COLO668 (cell line): ENCODE measurements at regions not wholly inside any gene's neighbourhood (a gene's known extent, or its start where the extent isn't known, plus 50 kb on each side); places are given as distances from the start of the nearest gene placed in this dataset.

Experiments used
- DNase-seq: peaks from one replicate; lab custom pipeline; 2025; ENCODE audit not compliant: unreplicated experiment; lab: John Stamatoyannopoulos, UW

DNA sequence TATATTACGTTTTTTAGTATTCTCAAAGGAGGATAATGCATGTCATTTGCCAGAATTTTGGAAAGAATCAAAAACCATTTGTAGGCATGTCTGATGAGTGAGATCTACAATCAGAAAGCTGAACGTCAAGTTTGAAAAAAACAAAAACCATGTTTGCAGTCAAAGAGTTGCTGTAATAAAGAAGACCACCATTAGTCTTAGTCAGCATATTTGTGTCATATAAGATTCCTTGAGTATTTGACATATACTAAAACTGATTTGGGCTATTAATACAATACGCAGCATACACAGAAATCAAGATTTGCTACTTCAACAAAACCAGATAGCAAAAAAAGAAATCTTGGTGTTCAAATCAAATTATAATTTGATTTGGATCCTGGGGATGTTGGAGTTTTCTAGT is 247.5 kb downstream of the SAMD5 start:
- DNase-seq = no peak

DNA sequence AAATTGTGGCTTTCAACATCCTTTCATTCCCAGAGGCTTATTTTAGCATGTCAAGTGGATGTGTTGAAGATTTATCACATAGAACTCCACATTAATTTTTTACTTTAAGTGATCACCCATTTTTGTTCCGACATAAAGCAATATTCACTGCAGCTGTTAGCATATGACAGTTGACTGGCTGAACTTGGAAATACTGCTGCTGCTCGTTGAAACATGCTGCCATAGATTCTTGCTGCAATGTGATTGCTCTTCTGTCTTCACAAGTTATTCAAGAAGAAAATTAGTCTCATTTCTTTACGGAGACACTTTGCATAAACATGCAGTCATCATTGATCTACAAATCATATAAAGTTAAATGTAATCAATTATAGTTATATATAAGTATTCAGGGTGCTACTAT is 248.4 kb downstream of the SAMD5 start:
- DNase-seq = no peak

DNA sequence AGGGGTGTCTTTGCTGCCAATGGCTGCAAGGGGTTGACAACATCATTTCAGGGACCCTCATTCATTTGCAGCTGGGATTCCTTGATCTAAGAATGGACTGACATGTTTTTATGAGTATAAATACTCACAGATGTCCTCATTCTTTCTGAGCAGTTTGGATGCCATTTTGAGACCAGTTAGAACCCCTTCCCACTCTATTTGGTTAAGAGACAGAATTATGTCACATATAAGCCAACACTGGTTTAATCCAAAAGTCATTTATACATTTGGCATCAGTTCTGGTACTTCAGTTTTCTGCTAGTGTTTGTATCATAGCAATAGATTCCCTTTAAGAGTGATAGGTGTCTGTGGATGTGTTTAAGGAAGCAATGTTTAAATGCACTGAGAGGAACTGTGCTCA is 248.8 kb downstream of the SAMD5 start:
- DNase-seq = no peak

DNA sequence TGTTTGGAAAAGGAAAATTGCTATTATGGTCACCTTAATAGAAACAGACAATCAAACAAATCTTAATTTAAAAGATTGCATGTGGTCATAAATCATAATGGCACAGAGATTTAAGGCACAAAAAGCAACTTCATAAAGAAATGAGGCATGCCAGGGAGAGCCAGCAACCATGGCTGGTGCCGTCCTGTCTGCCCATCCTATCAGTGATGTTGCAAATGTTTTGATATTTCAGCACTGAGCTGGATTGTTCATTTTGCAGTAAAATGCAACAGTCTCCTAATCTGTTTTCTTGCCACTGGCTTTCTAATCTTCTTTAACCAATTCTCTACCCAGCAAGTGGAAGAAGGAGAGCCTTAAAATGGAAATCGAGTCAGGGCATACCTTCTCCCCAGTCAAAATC is 249.8 kb downstream of the SAMD5 start:
- DNase-seq = no peak

DNA sequence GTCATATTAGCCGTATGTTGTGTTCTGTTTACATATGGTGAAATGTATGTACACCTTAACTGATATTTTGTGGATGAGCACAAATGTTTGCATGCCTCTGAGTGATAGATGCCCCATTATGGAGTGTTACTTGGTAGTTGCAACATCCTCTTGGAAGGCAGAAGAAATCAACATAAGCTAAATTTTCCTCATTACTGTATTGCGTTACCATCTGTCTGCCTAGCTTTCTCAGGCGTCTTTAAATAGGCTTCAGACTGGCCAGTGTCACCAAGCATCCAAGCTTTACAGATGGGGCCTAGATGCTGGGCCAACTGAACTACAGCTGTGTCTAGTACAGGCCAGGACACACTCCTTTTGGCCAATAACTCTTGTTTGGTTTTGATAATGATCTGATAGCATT is 250.6 kb downstream of the SAMD5 start:
- no peak for DNase-seq

DNA sequence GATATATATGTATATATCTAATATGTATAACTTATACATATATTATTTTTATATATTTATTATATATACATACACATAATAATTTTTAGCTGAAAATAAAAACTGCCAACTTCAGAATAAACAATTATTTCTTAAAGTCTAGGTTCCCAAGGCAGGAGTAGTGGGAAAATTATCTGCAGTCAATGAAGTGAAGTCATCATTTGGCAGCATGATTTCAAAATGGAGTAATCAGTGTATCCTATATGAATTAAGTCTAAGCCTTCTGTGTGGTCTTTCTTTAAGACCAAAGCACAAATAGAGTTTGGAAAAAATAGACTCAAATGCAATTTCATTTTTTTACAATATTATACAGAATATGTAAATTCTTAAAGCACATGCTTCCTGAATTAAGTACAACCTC is 251.0 kb downstream of the SAMD5 start:
- no peak for DNase-seq

DNA sequence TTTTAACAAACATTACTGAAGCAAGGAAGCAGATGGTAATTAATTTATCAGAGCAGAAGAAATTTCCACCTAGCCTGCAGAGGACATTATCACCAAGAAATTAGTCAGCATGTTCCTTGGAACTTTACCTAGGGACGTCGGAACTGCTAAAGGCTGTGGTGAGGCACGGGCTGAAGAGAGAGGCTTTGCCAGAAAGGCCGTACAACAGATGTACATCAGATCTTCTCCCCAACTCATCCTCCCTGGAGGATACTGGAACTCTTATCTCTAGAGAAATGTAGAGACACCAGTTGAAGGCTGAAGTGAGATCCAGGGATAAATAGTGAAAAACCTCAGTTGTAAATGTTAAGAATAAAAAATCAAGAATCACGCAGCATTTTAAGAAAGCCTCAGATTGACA is 257.1 kb downstream of the SAMD5 start:
- DNase-seq = no peak

DNA sequence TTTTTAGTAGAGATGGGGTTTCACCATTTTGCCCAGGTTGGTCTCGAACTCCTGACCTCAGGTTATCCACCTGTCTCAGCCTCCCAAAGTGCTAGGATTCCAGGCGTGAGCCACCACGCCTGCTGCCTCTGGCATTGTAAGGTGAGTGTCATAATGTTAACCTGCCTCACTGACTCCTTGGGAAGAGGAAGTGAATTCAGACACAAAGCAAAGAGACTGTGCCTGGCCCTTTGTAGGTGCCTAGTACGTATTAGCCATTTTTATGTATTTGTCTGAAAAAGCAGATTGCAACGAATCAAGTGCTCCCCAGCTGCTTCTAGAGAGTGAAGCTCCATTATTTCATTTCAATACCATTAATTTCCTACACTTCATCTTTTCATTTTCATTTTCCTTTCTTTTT is 260.5 kb downstream of the SAMD5 start:
- no peak for DNase-seq

DNA sequence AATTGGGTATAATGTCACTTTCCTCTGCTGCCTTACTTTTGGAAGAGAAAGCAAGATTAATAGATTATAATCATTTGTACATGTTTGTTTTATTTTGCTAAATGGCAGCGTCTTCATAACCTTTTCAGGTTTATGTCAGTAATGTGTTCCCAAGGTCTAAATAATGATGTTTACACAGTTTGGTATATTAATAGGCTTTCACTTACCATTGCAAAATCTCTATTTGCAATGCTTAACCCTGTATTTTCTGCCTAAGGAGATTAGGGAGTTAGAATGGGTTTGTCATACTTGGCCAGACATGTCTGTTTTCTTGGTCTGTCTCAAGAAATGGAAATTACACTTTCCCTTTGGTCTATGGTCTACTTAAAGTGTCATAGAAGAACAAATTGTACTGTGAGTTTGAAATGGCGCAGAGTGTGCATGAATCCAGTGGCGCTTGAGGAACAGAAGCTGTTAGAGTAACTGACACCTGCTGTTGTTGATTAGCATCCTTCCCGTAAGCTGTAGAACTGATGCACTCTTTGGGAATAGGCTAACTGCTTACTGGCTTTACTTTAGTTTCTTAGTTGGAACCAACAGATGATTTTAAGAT is 261.1 kb downstream of the SAMD5 start:
- DNase-seq = no peak

DNA sequence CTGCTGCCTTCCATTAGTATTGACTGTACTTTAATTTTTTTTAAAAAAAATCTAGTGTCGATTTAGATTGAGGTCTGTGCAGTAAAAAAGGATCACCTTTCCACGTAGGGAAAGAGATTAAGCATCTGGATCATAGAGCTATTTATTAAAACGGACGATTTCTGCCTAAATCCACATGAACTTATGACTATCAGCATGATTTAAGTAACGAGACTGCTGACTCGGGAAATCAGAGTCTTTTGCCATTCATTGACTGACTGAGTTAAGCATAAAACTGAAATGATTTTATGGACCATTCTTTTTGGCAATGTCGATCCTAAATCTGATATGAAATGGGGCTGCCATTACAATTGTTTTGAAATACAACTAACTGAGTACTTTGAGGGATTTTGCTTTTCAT is 261.7 kb downstream of the SAMD5 start:
- DNase-seq = no peak

DNA sequence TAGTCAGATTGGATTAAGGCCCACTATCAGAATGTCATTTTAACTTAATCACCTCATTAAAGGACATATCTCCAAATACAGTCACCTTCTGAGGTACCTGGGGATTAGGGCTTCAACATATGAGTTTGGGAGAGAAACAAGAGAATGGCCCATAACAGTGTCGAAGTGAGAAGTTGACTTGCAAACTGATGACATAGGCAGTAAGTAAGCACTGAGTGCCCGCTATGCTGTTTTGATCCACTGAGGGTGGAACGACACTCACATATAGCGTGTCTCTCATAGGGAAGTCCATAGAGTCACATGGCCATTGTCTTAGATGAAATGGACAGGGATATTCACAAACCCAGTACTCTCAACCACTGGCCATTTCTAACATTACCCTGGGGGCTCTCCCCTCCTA is 264.2 kb downstream of the SAMD5 start:
- no peak for DNase-seq

DNA sequence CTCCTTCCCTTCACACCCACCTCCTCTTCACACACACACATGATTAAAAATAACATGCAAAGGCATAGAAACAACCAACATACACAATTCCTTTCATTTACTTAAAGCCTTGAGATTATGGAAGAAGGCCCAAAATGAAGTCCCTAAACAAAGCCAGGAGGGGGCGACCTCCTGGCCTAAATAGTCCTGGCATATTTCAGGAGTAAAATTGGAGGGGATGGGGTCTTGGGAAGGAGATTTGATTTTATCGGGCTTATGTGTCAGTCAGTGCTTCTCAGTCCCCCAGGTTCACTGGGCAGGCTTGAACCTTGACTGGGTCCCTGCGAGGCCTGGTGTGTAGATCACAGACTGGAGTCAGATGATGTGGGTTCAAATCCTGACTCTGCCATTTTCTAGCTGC is 266.4 kb downstream of the SAMD5 start:
- no peak for DNase-seq

DNA sequence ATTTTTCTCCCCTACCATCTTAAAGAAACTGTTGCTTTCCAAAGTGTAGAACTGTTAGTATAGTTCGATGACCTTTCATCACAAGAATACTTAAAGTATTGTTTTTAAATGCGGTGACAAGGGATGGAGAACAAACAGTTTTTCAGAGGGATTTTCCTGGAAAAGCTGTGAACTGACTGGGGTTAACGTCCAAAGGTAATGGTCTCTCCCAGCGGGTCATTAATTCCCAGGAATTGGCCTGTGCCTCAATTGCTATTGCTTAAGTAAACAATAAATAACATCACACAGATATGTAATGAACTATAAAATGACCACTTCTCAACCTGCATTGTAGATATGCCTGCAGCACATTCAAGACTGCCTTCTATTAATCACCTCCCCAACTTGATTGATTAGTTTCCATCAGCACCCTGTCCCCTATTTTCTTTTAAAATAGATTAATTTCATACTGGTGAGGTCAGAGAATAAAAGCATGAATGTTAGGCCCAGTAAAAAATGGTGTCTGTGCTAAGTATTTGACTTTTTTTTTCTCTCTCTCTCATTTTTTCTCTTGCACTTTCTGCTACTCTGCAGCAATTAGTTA is 268.2 kb downstream of the SAMD5 start:
- DNase-seq = no peak

DNA sequence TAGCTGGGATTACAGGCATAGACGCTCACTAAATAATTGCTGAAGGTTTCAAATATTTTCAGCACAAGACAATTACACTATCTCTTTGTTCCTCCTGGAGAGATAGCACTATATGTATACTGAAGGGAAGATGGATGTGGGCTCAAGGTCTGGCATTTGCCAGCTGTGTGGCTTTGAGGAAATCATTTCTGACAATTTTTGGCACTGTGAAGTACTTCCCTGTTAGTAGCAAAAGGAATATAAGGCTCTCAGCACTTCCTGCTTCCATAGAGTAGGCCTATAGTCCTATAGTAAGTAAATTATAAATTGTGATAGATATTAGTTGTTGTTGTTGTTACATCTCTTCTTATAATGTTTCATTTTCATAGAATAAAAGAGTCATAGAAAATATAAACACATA is 271.1 kb downstream of the SAMD5 start:
- DNase-seq = no peak

DNA sequence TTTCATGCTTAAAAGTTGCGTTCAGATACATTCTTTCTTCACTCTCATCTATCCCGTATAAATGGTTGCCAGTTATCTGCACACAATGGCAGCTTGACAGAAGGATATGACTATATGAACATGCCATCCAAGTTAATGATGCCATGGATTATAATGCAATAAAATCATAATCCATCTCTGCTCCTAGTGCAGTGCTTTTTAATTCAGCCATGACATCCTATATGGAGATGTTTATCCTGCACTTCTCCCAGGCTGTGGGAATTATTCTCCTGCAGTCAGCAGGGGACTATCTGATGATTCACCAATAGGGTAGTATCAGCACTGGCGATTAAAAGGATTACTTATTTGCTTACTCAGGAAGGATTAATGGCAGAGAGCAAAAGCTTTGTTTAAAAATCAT is 273.8 kb downstream of the SAMD5 start:
- DNase-seq = no peak

DNA sequence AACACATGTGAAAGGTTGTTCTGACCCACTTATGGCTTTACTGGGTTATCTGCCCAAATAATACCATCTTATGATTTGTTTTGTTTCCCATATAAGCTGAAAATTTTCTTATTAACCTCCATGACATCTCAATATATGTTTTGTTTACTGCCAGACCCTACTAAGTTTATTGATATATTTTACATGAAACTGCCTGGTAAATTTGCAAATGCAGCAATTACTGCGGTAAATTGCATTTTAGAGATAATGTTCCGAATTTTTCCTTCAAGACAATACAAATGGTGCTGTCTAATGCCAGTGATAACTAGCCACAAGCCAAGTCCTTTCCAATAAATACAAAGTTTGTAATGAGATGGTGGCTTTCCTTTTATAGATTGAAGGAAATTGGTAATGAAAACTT is 275.9 kb downstream of the SAMD5 start:
- DNase-seq = no peak

DNA sequence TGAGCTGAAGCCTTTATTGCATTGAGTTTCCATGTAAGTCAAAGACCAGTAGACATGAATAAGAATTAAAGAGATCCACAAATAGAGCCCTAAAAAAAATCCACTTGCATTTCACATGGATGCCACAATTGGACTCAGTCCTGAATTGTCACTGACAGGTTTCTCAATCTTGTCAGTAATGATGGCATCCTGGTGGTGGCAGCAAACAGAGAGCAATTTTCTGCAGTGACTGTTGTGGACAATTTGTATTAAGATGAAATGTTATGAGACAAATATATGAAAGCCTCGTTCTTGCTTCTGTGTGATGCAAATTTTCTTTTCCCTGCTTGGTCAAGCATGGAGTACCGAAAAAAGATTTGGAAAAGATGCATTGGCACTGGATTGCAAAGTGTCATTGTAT is 278.9 kb downstream of the SAMD5 start:
- no peak for DNase-seq

DNA sequence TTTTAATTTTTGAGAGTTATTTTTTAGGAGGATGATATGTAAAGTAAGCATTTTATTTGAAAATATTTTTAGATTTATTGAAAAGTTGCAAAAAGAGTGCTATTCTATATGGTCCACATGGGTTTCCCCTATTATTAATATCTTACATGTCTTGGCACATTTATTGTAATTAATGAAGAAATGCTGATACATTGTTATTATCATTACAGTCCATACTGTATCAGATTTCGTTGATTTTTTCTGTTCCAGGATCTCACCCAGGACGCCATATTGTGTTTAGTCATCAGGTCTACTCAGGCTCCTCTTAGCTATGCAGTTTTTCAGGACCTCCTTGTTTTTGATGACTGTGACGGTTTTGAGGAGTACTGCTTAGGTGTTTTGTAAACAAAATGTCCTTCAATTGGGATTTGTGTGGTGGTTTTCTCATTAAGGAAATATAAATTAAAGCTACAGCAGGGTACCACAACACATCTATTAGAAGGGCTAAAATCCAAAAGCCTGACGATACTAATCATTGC is 281.0 kb downstream of the SAMD5 start:
- no peak for DNase-seq

DNA sequence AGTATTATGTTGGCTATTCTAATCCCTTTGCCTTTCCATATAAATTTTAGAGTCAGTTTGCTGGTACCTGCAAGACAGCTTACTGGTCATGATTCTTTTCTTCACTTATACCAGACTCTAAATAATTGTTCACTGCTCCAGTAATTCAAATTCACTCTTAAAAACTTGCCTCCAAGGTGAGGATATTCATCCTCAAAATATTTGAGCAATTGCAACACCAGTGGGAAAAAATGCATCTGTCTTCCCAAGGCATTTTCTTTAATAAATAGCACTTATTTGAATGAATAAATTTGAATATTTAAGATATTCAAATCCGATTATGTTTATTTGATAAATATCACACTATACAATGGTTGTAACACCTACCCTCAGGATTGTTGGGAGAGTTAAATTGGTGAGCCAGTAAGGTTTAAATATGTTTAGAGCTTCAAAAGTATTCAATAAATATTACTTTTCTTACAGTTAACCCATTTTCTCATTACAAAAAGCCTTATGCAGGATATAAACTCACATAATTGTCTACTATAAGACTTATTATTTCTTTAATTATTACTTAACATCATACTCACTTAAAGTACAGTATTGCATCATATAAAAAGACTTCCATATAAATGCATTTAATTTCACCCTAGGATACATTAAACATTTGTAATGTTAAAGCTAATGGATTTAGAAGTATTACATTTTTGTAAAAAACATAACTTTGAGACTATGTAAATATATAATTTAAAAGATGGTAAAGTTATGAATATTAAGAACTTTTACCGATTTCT is 285.6 kb downstream of the SAMD5 start:
- DNase-seq = no peak

DNA sequence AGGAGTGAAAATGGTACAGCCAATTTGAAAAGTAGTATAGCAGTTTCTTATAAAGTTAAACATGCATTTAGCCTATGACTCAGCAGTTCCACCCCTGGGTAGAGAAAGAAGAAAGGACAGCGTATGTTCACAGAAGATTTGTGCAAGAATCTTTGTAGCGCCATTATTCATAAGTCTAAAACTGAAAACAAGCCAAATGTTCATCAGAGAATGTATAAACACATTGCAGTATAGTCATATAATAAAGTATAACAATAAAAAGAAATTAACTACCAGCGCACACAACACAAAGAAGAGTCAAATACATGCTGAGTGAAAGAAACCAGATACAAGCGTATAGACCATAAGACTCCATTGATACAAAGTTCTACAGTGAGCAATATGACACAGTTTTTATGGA is 294.0 kb downstream of the SAMD5 start:
- no peak for DNase-seq

DNA sequence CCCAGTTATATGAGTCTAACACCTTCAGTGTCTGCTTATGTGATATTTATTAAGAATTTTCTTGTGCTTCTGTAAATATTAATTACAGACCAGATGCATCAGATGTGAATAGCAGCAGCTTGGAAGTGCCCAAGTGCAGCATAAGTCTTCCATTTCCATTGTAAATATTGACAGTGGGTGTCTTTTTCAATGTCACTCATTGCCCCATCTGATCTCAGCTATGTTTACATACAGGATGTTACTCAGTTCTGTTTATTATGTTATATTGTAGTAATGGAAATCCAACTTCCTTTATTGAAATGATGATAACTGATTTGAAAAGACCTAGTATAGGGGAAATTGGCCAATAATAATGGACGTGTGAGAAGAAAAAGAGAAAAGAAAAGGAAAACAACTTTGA is 296.7 kb downstream of the SAMD5 start:
- DNase-seq = no peak

DNA sequence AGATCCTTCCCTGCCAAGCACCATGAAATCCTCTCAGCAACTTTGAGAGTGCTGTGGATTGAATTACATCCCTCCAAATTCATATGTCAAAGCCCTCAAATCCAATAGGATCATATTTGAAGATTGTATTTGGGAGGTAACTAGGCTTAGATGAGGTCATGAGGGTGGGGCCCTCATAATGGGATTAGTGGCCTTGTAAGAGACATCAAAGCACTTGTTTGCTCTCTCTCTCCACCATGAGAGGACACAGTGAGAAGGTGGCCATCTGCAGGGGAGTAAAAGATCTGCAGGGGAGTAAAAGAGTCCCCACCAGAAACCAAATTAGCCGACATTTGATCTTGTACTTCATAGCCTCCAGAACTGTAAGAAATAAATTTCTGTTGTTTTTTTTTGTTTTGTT is 298.2 kb downstream of the SAMD5 start:
- no peak for DNase-seq

DNA sequence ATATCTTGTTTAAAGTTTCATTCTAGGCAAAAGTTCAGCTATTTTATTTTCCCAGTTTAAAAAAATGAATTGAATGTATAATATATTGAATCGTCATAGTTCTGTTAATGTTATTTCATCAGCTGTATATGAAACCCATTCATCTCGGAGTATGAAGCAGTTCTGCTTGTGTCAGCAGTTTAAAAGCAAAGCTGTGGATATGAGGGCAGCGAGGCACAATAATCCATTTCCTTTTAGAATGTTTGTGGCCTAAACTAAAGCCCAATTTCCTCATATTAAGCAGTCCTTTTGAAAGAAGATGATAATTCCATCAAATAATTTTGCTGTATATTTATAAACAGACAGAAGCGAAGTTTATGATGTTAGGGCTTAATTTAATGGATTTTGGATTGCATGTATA is 300.1 kb downstream of the SAMD5 start:
- no peak for DNase-seq
